Nephron (organoid): ENCODE measurements at regions not wholly inside any gene's neighbourhood (a gene's known extent, or its start where the extent isn't known, plus 50 kb on each side); places are given as distances from the start of the nearest gene placed in this dataset.
"Not testable (repeated sequence)": the region's sequence is repeated elsewhere in the genome, so short reads cannot be mapped to it uniquely, and the experiment has no call there.

Source experiments
- H3K27ac Mint-ChIP-seq, 3 experiments: 2 replicates each; pipeline ENCODE4 v1.8.0; 2020; ENCODE audit warnings: mixed read lengths in 3 of 3, mild to moderate bottlenecking in 2 of 3, moderate library complexity in 1 of 3
- H3K27me3 Mint-ChIP-seq: 2 replicates; pipeline ENCODE4 v1.8.0; 2021; ENCODE audit warnings: low read depth, mild to moderate bottlenecking, moderate library complexity, mixed read lengths
- H3K36me3 Mint-ChIP-seq: 2 replicates; pipeline ENCODE4 v1.8.0; 2020; ENCODE audit warnings: low read depth, mixed read lengths
- H3K4me1 Mint-ChIP-seq: 2 replicates; pipeline ENCODE4 v1.8.0; 2020; ENCODE audit warnings: mixed read lengths
- H3K4me3 Mint-ChIP-seq, 3 experiments: 2 replicates each; pipeline ENCODE4 v1.8.0; 2020; ENCODE audit warnings: mild to moderate bottlenecking in 3 of 3, mixed read lengths in 3 of 3, moderate library complexity in 2 of 3
- H3K9me3 Mint-ChIP-seq: 2 replicates; pipeline ENCODE4 v1.8.0; 2020; ENCODE audit warnings: mixed read lengths
- CTCF ChIP-seq, 3 experiments: fragments of 200-600 bp; sonication (generic); IDR thresholded peaks; one replicate each; pipeline ENCODE4 v1.5.0; 2021; ENCODE audit warnings: antibody characterized with exemption in 3 of 3; ENCODE audit not compliant: unreplicated experiment in 3 of 3

GRCh38 chr6:164616917-164617524 lies 692.4 kb downstream of the C6orf118 start:
- H3K4me3 Mint-ChIP-seq: no peak overlapping the region
- TF ChIP-seq CTCF (IDR thresholded peaks at IDR 0.05; ENCODE audit: unreplicated experiment in 3 of 3): no peak
- no peaks in the 10 kb centered on the region for H3K27me3 Mint-ChIP-seq
- H3K27ac Mint-ChIP-seq: no peak overlapping the region
- H3K36me3 Mint-ChIP-seq: no peaks in the 10 kb centered on the region
- no peaks in the 10 kb centered on the region for H3K9me3 Mint-ChIP-seq
- no peaks in the 10 kb centered on the region for H3K4me1 Mint-ChIP-seq

- Mint-ChIP-seq H3K27me3 (peaks cover 4% of the 10 kb centered on the region), H3K4me1 (no peaks in the 10 kb centered on the region), H3K4me3 (no peak overlapping the region), H3K9me3 (no peaks in the 10 kb centered on the region), H3K36me3 (no peaks in the 10 kb centered on the region), H3K27ac (no peak overlapping the region)
- TF ChIP-seq CTCF (IDR thresholded peaks at IDR 0.05; ENCODE audit: unreplicated experiment in 3 of 3): no peak
Measured at GRCh38 chr6:164612751-164613150, 696.7 kb downstream of the C6orf118 start.

- not testable (repeated sequence) for H3K4me3 Mint-ChIP-seq, H3K27ac Mint-ChIP-seq, H3K36me3 Mint-ChIP-seq, H3K9me3 Mint-ChIP-seq, H3K4me1 Mint-ChIP-seq, H3K27me3 Mint-ChIP-seq
Measured at GRCh38 chr6:164610859-164611258, 698.5 kb downstream of the C6orf118 start.

- not testable (repeated sequence) for H3K4me3 Mint-ChIP-seq, H3K4me1 Mint-ChIP-seq, H3K27ac Mint-ChIP-seq
Measured at GRCh38 chr6:164602415-164602814, 707.0 kb downstream of the C6orf118 start.

GRCh38 chr6:164581563-164581962 lies 727.8 kb downstream of the C6orf118 start:
- no peak overlapping the region for H3K27ac Mint-ChIP-seq
- H3K27me3 Mint-ChIP-seq: no peaks in the 10 kb centered on the region
- peaks cover 12% of the 10 kb centered on the region for H3K9me3 Mint-ChIP-seq
- TF ChIP-seq CTCF (IDR thresholded peaks at IDR 0.05; ENCODE audit: unreplicated experiment in 3 of 3): no peak
- no peaks in the 10 kb centered on the region for H3K36me3 Mint-ChIP-seq
- no peaks in the 10 kb centered on the region for H3K4me1 Mint-ChIP-seq
- H3K4me3 Mint-ChIP-seq: no peak overlapping the region

More at GRCh38 chr6:164602415-164602814, 707.0 kb downstream of the C6orf118 start:
- H3K9me3 Mint-ChIP-seq, H3K27me3 Mint-ChIP-seq, H3K36me3 Mint-ChIP-seq: not testable (repeated sequence)

- no peaks in the 10 kb centered on the region for H3K4me1 Mint-ChIP-seq
- peaks cover 15% of the 10 kb centered on the region for H3K9me3 Mint-ChIP-seq
- H3K27me3 Mint-ChIP-seq: no peaks in the 10 kb centered on the region
- no peaks in the 10 kb centered on the region for H3K36me3 Mint-ChIP-seq
- no peak for TF ChIP-seq CTCF (IDR thresholded peaks at IDR 0.05; ENCODE audit: unreplicated experiment in 3 of 3)
- no peak overlapping the region for H3K27ac Mint-ChIP-seq
- no peak overlapping the region for H3K4me3 Mint-ChIP-seq
Measured at GRCh38 chr6:164579035-164579434, 730.4 kb downstream of the C6orf118 start.

GRCh38 chr6:164578616-164579015 lies 730.8 kb downstream of the C6orf118 start:
- no peak overlapping the region for H3K27ac Mint-ChIP-seq
- H3K9me3 Mint-ChIP-seq: peaks cover 19% of the 10 kb centered on the region
- H3K4me3 Mint-ChIP-seq: no peak overlapping the region

More at GRCh38 chr6:164578616-164579015, 730.8 kb downstream of the C6orf118 start:
- Mint-ChIP-seq H3K4me1 (no peaks in the 10 kb centered on the region), H3K27me3 (no peaks in the 10 kb centered on the region), H3K36me3 (no peaks in the 10 kb centered on the region)
- TF ChIP-seq CTCF (IDR thresholded peaks at IDR 0.05; ENCODE audit: unreplicated experiment in 3 of 3): no peak
